Heart left ventricle (tissue), 13 donors: ENCODE measurements at regions not wholly inside any gene's neighbourhood (a gene's known extent, or its start where the extent isn't known, plus 50 kb on each side); places are given as distances from the start of the nearest gene placed in this dataset.

Experiments used
- POLR2A ChIP-seq, 2 donors: fragments of 450-650 bp; IDR thresholded peaks; one replicate each; pipeline ENCODE4 v1.6.1; 2017; ENCODE audit warnings: antibody characterized with exemption in 2 of 2, mild to moderate bottlenecking in 2 of 2, moderate library complexity in 2 of 2
- TF ChIP-seq, protein P1 (sequence below), 12 donors: fragments of 200-600 bp; sonication (generic) in 4 of 12; IDR thresholded peaks; one replicate each; pipeline versions ENCODE4 v1.5.0 to v1.8.0; 2018 to 2022; ENCODE audit warnings: antibody characterized with exemption in 12 of 12, mild to moderate bottlenecking in 5 of 12
- donor health status: ischemic (EF 13 %, LVEDD 7.1; RV severe dilation, severe dysfunction).
- donor health status: DM: no; HTN: yes; CAD: no.
- donor health status: DM: no; HTN: no; CAD: no.
- donor health status: ischemic (EF 25% LVEDD 6.9; RV normal size, moderate dysfunction).
- donor health status: ischemic (EF 25% LVEDD 5.7; RV mildly dilated, moderate dysfunction).
- donor health status: ischemic (EF 35%, LVEDD 5.7; RV mildly dilated, moderate dysfunction).
- donor health status: nonischemic (EF 11% LVEDD 7.7; RV severe dilation, severe dysfunction).
- donor health status: DM: yes; HTN: yes; CAD: no.
- donor health status: PGD.
- donor health status: ischemic (EF 29% LVEDD 5.4; RV normal size, mild dysfunction).
- donor health status: nonischemic (EF 23%, LVEDD 6.1; RV moderate dilation, normal function).

- no peak for TF ChIP-seq POLR2A (IDR thresholded peaks at IDR 0.05)
- TF ChIP-seq, protein P1, sequence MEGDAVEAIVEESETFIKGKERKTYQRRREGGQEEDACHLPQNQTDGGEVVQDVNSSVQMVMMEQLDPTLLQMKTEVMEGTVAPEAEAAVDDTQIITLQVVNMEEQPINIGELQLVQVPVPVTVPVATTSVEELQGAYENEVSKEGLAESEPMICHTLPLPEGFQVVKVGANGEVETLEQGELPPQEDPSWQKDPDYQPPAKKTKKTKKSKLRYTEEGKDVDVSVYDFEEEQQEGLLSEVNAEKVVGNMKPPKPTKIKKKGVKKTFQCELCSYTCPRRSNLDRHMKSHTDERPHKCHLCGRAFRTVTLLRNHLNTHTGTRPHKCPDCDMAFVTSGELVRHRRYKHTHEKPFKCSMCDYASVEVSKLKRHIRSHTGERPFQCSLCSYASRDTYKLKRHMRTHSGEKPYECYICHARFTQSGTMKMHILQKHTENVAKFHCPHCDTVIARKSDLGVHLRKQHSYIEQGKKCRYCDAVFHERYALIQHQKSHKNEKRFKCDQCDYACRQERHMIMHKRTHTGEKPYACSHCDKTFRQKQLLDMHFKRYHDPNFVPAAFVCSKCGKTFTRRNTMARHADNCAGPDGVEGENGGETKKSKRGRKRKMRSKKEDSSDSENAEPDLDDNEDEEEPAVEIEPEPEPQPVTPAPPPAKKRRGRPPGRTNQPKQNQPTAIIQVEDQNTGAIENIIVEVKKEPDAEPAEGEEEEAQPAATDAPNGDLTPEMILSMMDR (IDR thresholded peaks at IDR 0.05), result no peak
Observed at GRCh38 chr3:153000325-153000724, 161.7 kb upstream of the RAP2B start.
